HUES64 (cell line): ENCODE measurements at regions not wholly inside any gene's neighbourhood (a gene's known extent, or its start where the extent isn't known, plus 50 kb on each side); places are given as distances from the start of the nearest gene placed in this dataset.

Experiments used
- H3K27ac ChIP-seq: 2 replicates; pipeline ENCODE4 v1.7.0; 2013; ENCODE audit warnings: low read depth, low read length, inconsistent platforms
- H3K27me3 ChIP-seq: 2 replicates; pipeline ENCODE4 v1.6.1; 2013; ENCODE audit warnings: mild to moderate bottlenecking, low read length; ENCODE audit not compliant: insufficient read depth
- H3K36me3 ChIP-seq: 2 replicates; pipeline ENCODE4 v1.6.1; 2013; ENCODE audit warnings: mild to moderate bottlenecking, low read length; ENCODE audit not compliant: insufficient read depth
- H3K4me1 ChIP-seq: 2 replicates; pipeline ENCODE4 v1.6.1; 2013; ENCODE audit warnings: mild to moderate bottlenecking, low read length, moderate library complexity; ENCODE audit not compliant: insufficient read depth
- H3K4me3 ChIP-seq: 2 replicates; pipeline ENCODE4 v1.5.1; 2013; ENCODE audit warnings: mild to moderate bottlenecking, low read length, moderate library complexity
- H3K9ac ChIP-seq: 2 replicates; pipeline ENCODE4 v1.6.1; 2013; ENCODE audit warnings: mild to moderate bottlenecking, low read depth, low read length
- H3K9me3 ChIP-seq: 2 replicates; pipeline ENCODE4 v1.6.1; 2013; ENCODE audit warnings: low read depth, low read length; ENCODE audit not compliant: insufficient read depth
- WGBS: fragments of 150-250, 120-280 bp; methylation state at CpG from one replicate; pipeline ENCODE4 v1.1.7; 2013; ENCODE audit warnings: missing lambda C conversion rate; 5-methylcytosine and 5-hydroxymethylcytosine counted together

GRCh38 chr6:30396833-30397479 is 52.0 kb downstream of the RPP21 start:
- H3K4me1 ChIP-seq = no peaks in the 10 kb centered on the region
- no peak overlapping the region for H3K9ac ChIP-seq
- H3K27ac ChIP-seq = no peak overlapping the region
- H3K27me3 ChIP-seq = peaks cover 14% of the 10 kb centered on the region
- peak overlapping the region; percentile 21; the same call in 1 of the 2 replicates for H3K4me3 ChIP-seq
- H3K9me3 ChIP-seq = no peaks in the 10 kb centered on the region
- 15% methylated on average over 20 of the region's 20 CpGs for WGBS
- H3K36me3 ChIP-seq = no peaks in the 10 kb centered on the region

GRCh38 chr6:30397697-30398096 is 52.7 kb downstream of the RPP21 start:
- Histone ChIP-seq H3K27ac (no peak overlapping the region), H3K4me3 (no peak overlapping the region), H3K27me3 (peaks cover 19% of the 10 kb centered on the region), H3K9me3 (no peaks in the 10 kb centered on the region), H3K9ac (no peak overlapping the region), H3K4me1 (no peaks in the 10 kb centered on the region), H3K36me3 (no peaks in the 10 kb centered on the region)
- 68% methylated on average over 3 of the region's 3 CpGs for WGBS

GRCh38 chr6:30399390-30400058 is 54.6 kb downstream of the RPP21 start:
- Histone ChIP-seq H3K4me1 (no peaks in the 10 kb centered on the region), H3K4me3 (no peak overlapping the region), H3K27ac (no peak overlapping the region), H3K36me3 (no peaks in the 10 kb centered on the region), H3K9ac (no peak overlapping the region), H3K27me3 (peaks cover 38% of the 10 kb centered on the region), H3K9me3 (no peaks in the 10 kb centered on the region)
- 100% methylated on average over 1 of the region's 2 CpGs for WGBS

GRCh38 chr6:30405934-30406333 is 61.0 kb downstream of the RPP21 start:
- no peaks in the 10 kb centered on the region for H3K4me1 ChIP-seq
- WGBS = 88% methylated on average over 2 of the region's 2 CpGs
- no peak overlapping the region for H3K4me3 ChIP-seq
- H3K27me3 ChIP-seq = peaks cover 37% of the 10 kb centered on the region
- H3K9me3 ChIP-seq = peaks cover 10% of the 10 kb centered on the region; the same call in 1 of the 2 replicates
- no peak overlapping the region for H3K9ac ChIP-seq
- no peaks in the 10 kb centered on the region for H3K36me3 ChIP-seq
- H3K27ac ChIP-seq = no peak overlapping the region

- Histone ChIP-seq H3K36me3 (no peaks in the 10 kb centered on the region), H3K9ac (no peak overlapping the region), H3K27me3 (peaks cover 35% of the 10 kb centered on the region), H3K4me1 (no peaks in the 10 kb centered on the region), H3K27ac (no peak overlapping the region), H3K4me3 (no peak overlapping the region), H3K9me3 (peaks cover 10% of the 10 kb centered on the region; the same call in 1 of the 2 replicates)
- WGBS = 92% methylated on average over 2 of the region's 2 CpGs
Measured at GRCh38 chr6:30409184-30409583, 64.2 kb downstream of the RPP21 start.

GRCh38 chr6:30411515-30412207 is 66.7 kb downstream of the RPP21 start:
- Histone ChIP-seq H3K36me3 (no peaks in the 10 kb centered on the region), H3K27ac (no peak overlapping the region), H3K4me3 (no peak overlapping the region), H3K9ac (no peak overlapping the region), H3K9me3 (peaks cover 10% of the 10 kb centered on the region; the same call in 1 of the 2 replicates), H3K27me3 (peaks cover 26% of the 10 kb centered on the region), H3K4me1 (no peaks in the 10 kb centered on the region)
- 44% methylated on average over 17 of the region's 17 CpGs for WGBS

- 77% methylated on average over 13 of the region's 13 CpGs for WGBS
- Histone ChIP-seq H3K9me3 (no peaks in the 10 kb centered on the region), H3K27me3 (peaks cover 42% of the 10 kb centered on the region)
Measured at GRCh38 chr6:30418448-30418847, 70.9 kb upstream of the HLA-E start.

GRCh38 chr6:30424549-30424948 is 64.8 kb upstream of the HLA-E start:
- H3K27ac ChIP-seq = no peak overlapping the region
- no peak overlapping the region for H3K4me3 ChIP-seq
- H3K9ac ChIP-seq = no peak overlapping the region
- 65% methylated on average over 3 of the region's 3 CpGs for WGBS
- peaks cover 36% of the 10 kb centered on the region for H3K27me3 ChIP-seq
- H3K4me1 ChIP-seq = no peaks in the 10 kb centered on the region
- no peaks in the 10 kb centered on the region for H3K36me3 ChIP-seq
- no peaks in the 10 kb centered on the region for H3K9me3 ChIP-seq

More at GRCh38 chr6:30418448-30418847, 70.9 kb upstream of the HLA-E start:
- H3K4me1 ChIP-seq = no peaks in the 10 kb centered on the region
- no peak overlapping the region for H3K4me3 ChIP-seq
- no peak overlapping the region for H3K27ac ChIP-seq
- H3K9ac ChIP-seq = no peak overlapping the region
- no peaks in the 10 kb centered on the region for H3K36me3 ChIP-seq
